ENCODE measurements at regions not wholly inside any gene's neighbourhood (a gene's known extent, or its start where the extent isn't known, plus 50 kb on each side); places are given as distances from the start of the nearest gene placed in this dataset.

DNA sequence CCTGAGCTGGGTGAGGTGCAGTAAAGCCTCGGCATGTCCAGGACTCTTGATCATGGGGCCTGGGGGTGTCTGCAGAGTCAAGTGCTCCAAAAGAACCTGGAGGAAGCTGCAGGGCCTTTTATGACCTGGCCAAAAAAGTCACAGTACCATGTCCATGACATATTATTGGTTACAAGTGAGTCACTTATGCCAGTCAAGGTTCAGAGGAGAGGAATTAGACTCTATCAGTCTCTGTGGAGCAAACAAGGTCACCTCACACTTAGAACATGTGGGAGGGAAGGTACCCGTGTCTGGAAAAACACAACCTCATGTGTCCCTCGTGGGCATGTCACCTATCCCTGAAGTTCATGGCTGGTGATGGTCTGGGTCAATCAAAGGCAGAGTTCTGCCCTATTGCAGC is 465.7 kb downstream of the FBXO15 start:
- no peaks in the 10 kb centered on the region for H4K20me1 ChIP-seq (ENCODE audit: control insufficient read depth, insufficient read depth, insufficient read length)

More for the DNA sequence above, 465.7 kb downstream of the FBXO15 start:
- Histone ChIP-seq H3K4ac (ENCODE audit: low read depth, low read length) (no peak overlapping the region), H3K23me2 (ENCODE audit: insufficient read length, low read depth, low read length, poor library complexity, severe bottlenecking) (no peaks in the 10 kb centered on the region), H3T11ph (ENCODE audit: low read length) (no peak overlapping the region), H2BK15ac (ENCODE audit: low read depth, low read length) (no peak overlapping the region), H3K79me2 (ENCODE audit: insufficient read depth, low read length) (no peaks in the 10 kb centered on the region), H2AK5ac (ENCODE audit: insufficient read length, low read length) (no peak overlapping the region), H4K8ac (replicated peaks; ENCODE audit: insufficient read length, low read depth, low read length) (no peak overlapping the region), H3K4me1 (ENCODE audit: insufficient read depth, low read length) (no peaks in the 10 kb centered on the region; the same call in 1 of the 2 replicates), H4K91ac (ENCODE audit: insufficient read length, low read depth, low read length) (no peak overlapping the region), H3K23ac (ENCODE audit: insufficient read length, low read depth, low read length) (no peak overlapping the region), H3K56ac (ENCODE audit: insufficient read length, low read depth, low read length) (no peak overlapping the region), H3K14ac (ENCODE audit: insufficient read depth, low read length) (no peak overlapping the region), H2BK20ac (ENCODE audit: low read depth, low read length, poor library complexity, severe bottlenecking) (no peak overlapping the region), H3K9me3 (ENCODE audit: control insufficient read depth, low read depth, low read length) (no peaks in the 10 kb centered on the region), H2BK120ac (ENCODE audit: low read depth, low read length, poor library complexity, severe bottlenecking) (no peak overlapping the region), H2AFZ (ENCODE audit: low read length) (no peak overlapping the region), H2BK12ac (ENCODE audit: insufficient read length, low read depth, low read length) (no peak overlapping the region), H3K9ac (ENCODE audit: extremely low read depth, insufficient read length, low read length) (no peak overlapping the region), H3K4me2 (ENCODE audit: insufficient read depth, insufficient read length, low read length) (no peak overlapping the region), H3K79me1 (ENCODE audit: insufficient read depth, low read depth, low read length, poor library complexity, severe bottlenecking) (no peaks in the 10 kb centered on the region), H2BK5ac (ENCODE audit: insufficient read length, low read length) (no peak overlapping the region), H3K27ac (ENCODE audit: insufficient read length, low read depth, low read length) (no peak overlapping the region), H4K5ac (ENCODE audit: insufficient read length, low read depth, low read length) (no peak overlapping the region), H3K27me3 (ENCODE audit: insufficient read depth, low read length) (no peaks in the 10 kb centered on the region), H3K18ac (ENCODE audit: insufficient read length, low read depth, low read length) (no peak overlapping the region)
- Mint-ChIP-seq H3K27ac (no peak overlapping the region), H3K4me3 (no peak overlapping the region), H3K9me3 (no peaks in the 10 kb centered on the region), H3K36me3 (ENCODE audit: insufficient read depth in 1 of 3, low read depth in 3 of 3) (no peaks in the 10 kb centered on the region), H3K27me3 (ENCODE audit: low read depth) (no peaks in the 10 kb centered on the region), H3K4me1 (no peaks in the 10 kb centered on the region)
- TF ChIP-seq, protein P1, sequence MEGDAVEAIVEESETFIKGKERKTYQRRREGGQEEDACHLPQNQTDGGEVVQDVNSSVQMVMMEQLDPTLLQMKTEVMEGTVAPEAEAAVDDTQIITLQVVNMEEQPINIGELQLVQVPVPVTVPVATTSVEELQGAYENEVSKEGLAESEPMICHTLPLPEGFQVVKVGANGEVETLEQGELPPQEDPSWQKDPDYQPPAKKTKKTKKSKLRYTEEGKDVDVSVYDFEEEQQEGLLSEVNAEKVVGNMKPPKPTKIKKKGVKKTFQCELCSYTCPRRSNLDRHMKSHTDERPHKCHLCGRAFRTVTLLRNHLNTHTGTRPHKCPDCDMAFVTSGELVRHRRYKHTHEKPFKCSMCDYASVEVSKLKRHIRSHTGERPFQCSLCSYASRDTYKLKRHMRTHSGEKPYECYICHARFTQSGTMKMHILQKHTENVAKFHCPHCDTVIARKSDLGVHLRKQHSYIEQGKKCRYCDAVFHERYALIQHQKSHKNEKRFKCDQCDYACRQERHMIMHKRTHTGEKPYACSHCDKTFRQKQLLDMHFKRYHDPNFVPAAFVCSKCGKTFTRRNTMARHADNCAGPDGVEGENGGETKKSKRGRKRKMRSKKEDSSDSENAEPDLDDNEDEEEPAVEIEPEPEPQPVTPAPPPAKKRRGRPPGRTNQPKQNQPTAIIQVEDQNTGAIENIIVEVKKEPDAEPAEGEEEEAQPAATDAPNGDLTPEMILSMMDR (conservative IDR thresholded peaks at IDR 0.05), result no peak
- WGBS (ENCODE audit: extremely low coverage, insufficient read length, low lambda C conversion rate), result no CpG with 5 or more reads among the region's 3 CpGs
- no peak for DNase-seq

All from H9 (cell line).